ENCODE measurements at regions not wholly inside any gene's neighbourhood (a gene's known extent, or its start where the extent isn't known, plus 50 kb on each side); places are given as distances from the start of the nearest gene placed in this dataset.

DNA sequence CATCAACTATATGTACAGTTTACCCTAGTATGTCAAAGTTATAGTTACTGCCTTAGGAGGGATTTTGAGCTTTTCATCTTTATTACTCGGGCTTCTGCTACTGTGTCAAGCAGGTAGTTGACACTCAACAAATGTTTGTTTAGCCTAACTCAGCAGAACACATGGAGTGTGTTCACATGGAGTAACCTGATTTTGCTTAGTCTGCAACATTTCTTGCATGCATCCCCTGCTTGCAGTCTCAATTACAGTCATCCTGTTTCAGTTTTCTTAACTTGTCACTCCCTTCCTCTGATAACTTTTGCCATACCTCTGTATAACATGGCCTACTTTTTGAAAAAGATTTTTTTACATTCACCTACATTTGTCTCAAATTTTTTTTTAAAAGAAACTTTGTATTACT lies 135.5 kb downstream of the NMUR2 start:
- DNase-seq (ENCODE audit: low read depth) (no peak), FAIRE-seq (no peak)
- TF ChIP-seq, protein P1, sequence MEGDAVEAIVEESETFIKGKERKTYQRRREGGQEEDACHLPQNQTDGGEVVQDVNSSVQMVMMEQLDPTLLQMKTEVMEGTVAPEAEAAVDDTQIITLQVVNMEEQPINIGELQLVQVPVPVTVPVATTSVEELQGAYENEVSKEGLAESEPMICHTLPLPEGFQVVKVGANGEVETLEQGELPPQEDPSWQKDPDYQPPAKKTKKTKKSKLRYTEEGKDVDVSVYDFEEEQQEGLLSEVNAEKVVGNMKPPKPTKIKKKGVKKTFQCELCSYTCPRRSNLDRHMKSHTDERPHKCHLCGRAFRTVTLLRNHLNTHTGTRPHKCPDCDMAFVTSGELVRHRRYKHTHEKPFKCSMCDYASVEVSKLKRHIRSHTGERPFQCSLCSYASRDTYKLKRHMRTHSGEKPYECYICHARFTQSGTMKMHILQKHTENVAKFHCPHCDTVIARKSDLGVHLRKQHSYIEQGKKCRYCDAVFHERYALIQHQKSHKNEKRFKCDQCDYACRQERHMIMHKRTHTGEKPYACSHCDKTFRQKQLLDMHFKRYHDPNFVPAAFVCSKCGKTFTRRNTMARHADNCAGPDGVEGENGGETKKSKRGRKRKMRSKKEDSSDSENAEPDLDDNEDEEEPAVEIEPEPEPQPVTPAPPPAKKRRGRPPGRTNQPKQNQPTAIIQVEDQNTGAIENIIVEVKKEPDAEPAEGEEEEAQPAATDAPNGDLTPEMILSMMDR (IDR thresholded peaks at IDR 0.05; ENCODE audit: insufficient read depth, low read length, severe bottlenecking) = no peak
- Histone ChIP-seq H3K4me3 (ENCODE audit: low read depth, low read length) (no peak overlapping the region), H3K36me3 (ENCODE audit: control insufficient read depth, insufficient read depth, low read length) (no peaks in the 10 kb centered on the region), H3K27me3 (ENCODE audit: control insufficient read depth, insufficient read depth, low read length) (no peaks in the 10 kb centered on the region)

DNA sequence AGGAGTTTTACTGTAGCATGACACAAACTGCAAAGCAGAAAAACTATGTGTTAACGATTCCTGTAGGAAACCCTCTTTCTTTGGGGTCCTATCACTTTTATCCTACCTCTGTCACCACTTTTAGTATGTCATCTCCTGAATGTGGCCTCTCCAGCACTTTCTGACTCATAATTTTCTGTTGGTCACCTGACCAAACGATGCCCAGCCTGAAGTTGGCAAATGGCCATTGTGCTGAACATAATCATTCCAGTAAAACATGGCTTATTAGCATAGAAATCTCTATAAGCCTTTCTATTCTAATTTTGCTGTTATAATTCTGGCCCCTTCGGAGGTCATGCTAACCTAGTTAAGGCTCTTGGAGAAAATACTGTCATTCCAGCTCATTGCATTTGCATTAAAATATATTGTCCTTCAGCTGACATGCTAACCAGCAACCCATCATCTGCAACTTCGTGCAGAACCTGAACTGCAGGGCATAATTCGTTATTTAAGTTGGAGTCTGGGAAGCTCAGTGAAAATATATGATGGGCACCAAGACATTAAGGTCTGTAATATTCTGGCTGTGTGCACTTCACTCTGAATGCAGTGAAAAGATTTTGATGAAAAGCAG lies 140.3 kb downstream of the NMUR2 start:
- Histone ChIP-seq H3K4me3 (ENCODE audit: low read depth, low read length) (no peak overlapping the region), H3K36me3 (ENCODE audit: control insufficient read depth, insufficient read depth, low read length) (no peaks in the 10 kb centered on the region), H3K27me3 (ENCODE audit: control insufficient read depth, insufficient read depth, low read length) (no peaks in the 10 kb centered on the region)
- TF ChIP-seq, protein P1 (IDR thresholded peaks at IDR 0.05; ENCODE audit: insufficient read depth, low read length, severe bottlenecking) = no peak
- FAIRE-seq = no peak
- DNase-seq (ENCODE audit: low read depth) = no peak

DNA sequence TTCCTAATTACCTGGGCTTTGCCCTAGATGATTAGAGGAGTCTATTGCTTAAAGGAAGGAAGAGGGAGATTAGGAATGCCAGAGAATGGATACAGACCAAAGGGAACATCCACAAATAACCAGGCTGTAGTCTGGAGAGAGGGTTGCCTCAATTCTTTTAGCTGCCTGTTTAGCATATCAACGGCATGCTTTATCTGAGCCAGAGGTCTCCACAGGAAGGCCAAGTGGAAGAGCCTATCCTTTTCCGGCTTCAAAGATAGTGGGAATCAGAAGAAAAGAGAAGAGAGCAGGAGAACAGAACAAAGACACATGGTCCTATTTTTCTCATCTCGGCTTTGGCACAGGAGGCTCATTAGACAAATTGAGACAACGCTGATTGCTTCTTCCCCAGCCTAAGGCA lies 142.4 kb downstream of the NMUR2 start:
- no peak for FAIRE-seq
- no peaks in the 10 kb centered on the region for H3K36me3 ChIP-seq (ENCODE audit: control insufficient read depth, insufficient read depth, low read length)
- no peaks in the 10 kb centered on the region for H3K27me3 ChIP-seq (ENCODE audit: control insufficient read depth, insufficient read depth, low read length)
- TF ChIP-seq, protein P1 (IDR thresholded peaks at IDR 0.05; ENCODE audit: insufficient read depth, low read length, severe bottlenecking) = no peak
- H3K4me3 ChIP-seq (ENCODE audit: low read depth, low read length) = no peak overlapping the region
- no peak for DNase-seq (ENCODE audit: low read depth)

DNA sequence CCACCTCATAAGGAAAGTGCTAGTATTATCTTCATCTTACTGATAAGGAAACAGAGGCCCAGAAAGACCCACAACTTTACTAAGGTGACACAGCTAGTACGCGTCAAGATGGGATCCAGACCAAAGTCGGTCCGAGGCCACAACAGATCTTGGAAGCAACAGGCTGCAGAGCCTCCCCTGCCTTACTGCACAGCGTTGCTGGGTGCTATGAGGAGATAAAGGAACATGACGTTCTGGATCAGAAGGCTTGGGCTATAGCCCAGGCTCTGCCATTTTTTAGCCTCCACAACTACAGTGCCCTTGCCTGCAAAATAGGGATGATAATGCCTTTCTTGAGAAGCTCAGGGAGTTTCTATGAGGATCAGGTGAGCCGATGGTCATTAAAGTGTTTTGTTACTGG lies 144.1 kb downstream of the NMUR2 start:
- Histone ChIP-seq H3K4me3 (ENCODE audit: low read depth, low read length) (no peak overlapping the region), H3K27me3 (ENCODE audit: control insufficient read depth, insufficient read depth, low read length) (no peaks in the 10 kb centered on the region), H3K36me3 (ENCODE audit: control insufficient read depth, insufficient read depth, low read length) (no peaks in the 10 kb centered on the region)
- FAIRE-seq = no peak
- DNase-seq (ENCODE audit: low read depth) = no peak
- TF ChIP-seq, protein P1 (IDR thresholded peaks at IDR 0.05; ENCODE audit: insufficient read depth, low read length, severe bottlenecking) = no peak

DNA sequence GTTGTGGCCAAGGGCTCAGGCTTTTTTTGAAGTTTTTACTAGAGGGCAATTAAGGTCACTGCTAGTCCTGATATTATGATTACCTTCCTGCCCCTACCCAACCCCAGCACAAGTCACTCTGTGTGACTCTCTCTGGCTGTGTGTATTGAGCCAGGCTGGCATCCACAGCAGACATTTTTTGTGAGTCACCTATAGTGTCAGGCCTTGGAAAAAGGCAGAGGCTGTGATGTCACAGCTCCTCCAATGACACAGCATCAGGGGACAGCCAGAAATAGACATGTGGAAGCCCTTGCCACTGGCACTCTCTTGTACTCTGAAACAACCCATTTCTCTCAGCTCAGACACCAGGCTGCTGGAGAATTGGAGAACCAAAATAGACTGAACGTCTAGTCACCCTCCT lies 145.4 kb downstream of the NMUR2 start:
- H3K27me3 ChIP-seq (ENCODE audit: control insufficient read depth, insufficient read depth, low read length) = no peaks in the 10 kb centered on the region
- no peaks in the 10 kb centered on the region for H3K36me3 ChIP-seq (ENCODE audit: control insufficient read depth, insufficient read depth, low read length)
- H3K4me3 ChIP-seq (ENCODE audit: low read depth, low read length) = no peak overlapping the region
- no peak for FAIRE-seq
- no peak for DNase-seq (ENCODE audit: low read depth)
- TF ChIP-seq, protein P1 (IDR thresholded peaks at IDR 0.05; ENCODE audit: insufficient read depth, low read length, severe bottlenecking) = no peak

DNA sequence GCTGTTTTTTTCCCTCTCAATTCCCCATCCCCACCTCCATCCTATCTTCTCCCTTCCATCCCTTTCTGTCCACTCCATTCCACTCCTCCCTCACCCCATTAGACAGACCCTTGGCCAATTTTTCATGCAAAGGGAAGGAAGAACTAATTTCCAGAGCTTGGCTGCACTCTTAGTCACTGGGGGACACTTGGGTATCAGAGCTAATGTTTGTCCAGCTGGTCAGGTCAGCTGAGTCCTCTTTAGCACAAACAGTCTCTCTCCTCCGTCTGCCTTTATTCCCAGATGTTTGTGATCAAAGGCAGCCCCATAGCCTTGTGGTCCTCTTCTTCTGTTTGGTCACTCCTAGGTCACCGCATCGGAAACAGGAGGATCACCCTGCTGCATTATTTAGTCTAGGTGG lies 148.5 kb downstream of the NMUR2 start:
- Histone ChIP-seq H3K36me3 (ENCODE audit: control insufficient read depth, insufficient read depth, low read length) (no peaks in the 10 kb centered on the region), H3K27me3 (ENCODE audit: control insufficient read depth, insufficient read depth, low read length) (no peaks in the 10 kb centered on the region), H3K4me3 (ENCODE audit: low read depth, low read length) (no peak overlapping the region)
- no peak for DNase-seq (ENCODE audit: low read depth)
- FAIRE-seq = no peak
- TF ChIP-seq, protein P1 (IDR thresholded peaks at IDR 0.05; ENCODE audit: insufficient read depth, low read length, severe bottlenecking) = no peak

Measured in bronchial epithelial cell (primary cell).